Panc1 (cell line): ENCODE measurements at regions not wholly inside any gene's neighbourhood (a gene's known extent, or its start where the extent isn't known, plus 50 kb on each side); places are given as distances from the start of the nearest gene placed in this dataset.

Experiments
- CTCF ChIP-seq: fragments of 450-650 bp; IDR thresholded peaks from 2 replicates; pipeline ENCODE4 v1.5.1; 2017; ENCODE audit warnings: mild to moderate bottlenecking
- POLR2AphosphoS5 ChIP-seq: IDR thresholded peaks from 2 replicates; pipeline ENCODE4 v1.6.1; 2012; ENCODE audit warnings: mild to moderate bottlenecking, low read depth, low read length, moderate library complexity
- REST ChIP-seq, 2 experiments: IDR thresholded peaks; 2 replicates each; pipeline ENCODE4 v1.6.1; 2011 to 2012; ENCODE audit warnings: low read depth in 2 of 2, control low read depth in 1 of 2, low read length in 1 of 2, mild to moderate bottlenecking in 1 of 2, moderate library complexity in 1 of 2; ENCODE audit not compliant: insufficient read depth in 1 of 2

GRCh38 chr1:73736125-73736524 lies 461.9 kb downstream of the LRRIQ3 start:
- TF ChIP-seq CTCF = no peak
- no peak for TF ChIP-seq POLR2AphosphoS5
- TF ChIP-seq REST (IDR thresholded peaks at IDR 0.05; ENCODE audit: insufficient read depth in 1 of 2, low read depth in 2 of 2, low read length in 1 of 2) = no peak
